GDM1 (cell line): ENCODE measurements at regions not wholly inside any gene's neighbourhood (a gene's known extent, or its start where the extent isn't known, plus 50 kb on each side); places are given as distances from the start of the nearest gene placed in this dataset.
"Not testable (repeated sequence)": the region's sequence is repeated elsewhere in the genome, so short reads cannot be mapped to it uniquely, and the experiment has no call there.

Source experiments
- DNase-seq: peaks from one replicate; lab custom pipeline; 2025; lab: John Stamatoyannopoulos, UW

GRCh38 chrX:137882960-137883359, 317.0 kb downstream of the ZIC3 start:
- no peak for DNase-seq

GRCh38 chrX:137884813-137885212, 318.9 kb downstream of the ZIC3 start:
- DNase-seq = not testable (repeated sequence)

- DNase-seq = no peak
Measured at GRCh38 chrX:137891431-137891830, 325.5 kb downstream of the ZIC3 start.

GRCh38 chrX:137896123-137896522, 330.2 kb downstream of the ZIC3 start:
- no peak for DNase-seq

- no peak for DNase-seq
Measured at GRCh38 chrX:137915466-137915865, 349.5 kb downstream of the ZIC3 start.

- no peak for DNase-seq
Measured at GRCh38 chrX:137916090-137916746, 350.3 kb downstream of the ZIC3 start.

GRCh38 chrX:137926090-137926489, 360.2 kb downstream of the ZIC3 start:
- DNase-seq = no peak

GRCh38 chrX:137929951-137930350, 364.0 kb downstream of the ZIC3 start:
- DNase-seq = no peak

GRCh38 chrX:137930533-137930932, 364.6 kb downstream of the ZIC3 start:
- DNase-seq = no peak

GRCh38 chrX:137934214-137934613, 368.3 kb downstream of the ZIC3 start:
- DNase-seq = not testable (repeated sequence)

- DNase-seq = not testable (repeated sequence)
Measured at GRCh38 chrX:137934887-137935286, 369.0 kb downstream of the ZIC3 start.

- no peak for DNase-seq
Measured at GRCh38 chrX:137945470-137945869, 379.5 kb downstream of the ZIC3 start.

GRCh38 chrX:137969191-137969590, 403.3 kb downstream of the ZIC3 start:
- DNase-seq = no peak

GRCh38 chrX:137982472-137983172, 416.7 kb downstream of the ZIC3 start:
- no peak for DNase-seq

GRCh38 chrX:137988470-137988869, 422.5 kb downstream of the ZIC3 start:
- no peak for DNase-seq

GRCh38 chrX:137998619-137999018, 432.7 kb downstream of the ZIC3 start:
- DNase-seq = no peak

- DNase-seq = no peak
Measured at GRCh38 chrX:137999071-137999470, 433.1 kb downstream of the ZIC3 start.

GRCh38 chrX:137999552-137999951, 433.6 kb downstream of the ZIC3 start:
- DNase-seq = no peak

GRCh38 chrX:138001226-138001625, 435.3 kb downstream of the ZIC3 start:
- no peak for DNase-seq

- DNase-seq = no peak
Measured at GRCh38 chrX:138006180-138006579, 440.3 kb downstream of the ZIC3 start.

- no peak for DNase-seq
Measured at GRCh38 chrX:138008281-138008680, 442.4 kb downstream of the ZIC3 start.

GRCh38 chrX:138011468-138011867, 445.5 kb downstream of the ZIC3 start:
- DNase-seq = no peak

GRCh38 chrX:138014577-138014976, 448.6 kb downstream of the ZIC3 start:
- DNase-seq = no peak
